ENCODE measurements at regions not wholly inside any gene's neighbourhood (a gene's known extent, or its start where the extent isn't known, plus 50 kb on each side); places are given as distances from the start of the nearest gene placed in this dataset.

DNA sequence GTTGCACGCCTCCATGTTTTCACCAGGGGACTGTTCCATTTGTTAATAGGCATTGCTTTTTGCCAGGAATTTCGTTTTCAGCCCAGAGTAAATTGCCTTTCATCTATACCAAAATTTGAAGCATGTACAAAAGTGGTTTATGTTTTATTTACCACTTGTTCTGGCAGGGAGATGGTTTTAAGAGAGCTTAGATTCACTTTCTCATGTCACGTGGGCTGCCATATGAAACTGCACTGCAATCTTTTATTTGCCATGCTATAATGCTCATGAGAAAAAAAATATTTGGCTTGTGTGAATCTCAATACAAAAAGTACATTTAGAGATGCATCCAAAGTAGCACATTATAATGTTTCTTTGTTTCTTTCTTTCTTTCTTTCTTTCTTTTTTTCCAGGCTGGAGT is 284.1 kb upstream of the GRIA1 start:
- H3K4me1 ChIP-seq: no peaks in the 10 kb centered on the region
- H3K9me3 ChIP-seq (replicated peaks): no peaks in the 10 kb centered on the region
- H3K27me3 ChIP-seq (ENCODE audit: low read depth): peaks cover 20% of the 10 kb centered on the region
- DNase-seq: no peak
- no peak overlapping the region for H3K27ac ChIP-seq (replicated peaks)
- H3K36me3 ChIP-seq: no peaks in the 10 kb centered on the region
- intact Hi-C loops (cut with micrococcal nuclease): no loop called here
- TF ChIP-seq, protein P1, sequence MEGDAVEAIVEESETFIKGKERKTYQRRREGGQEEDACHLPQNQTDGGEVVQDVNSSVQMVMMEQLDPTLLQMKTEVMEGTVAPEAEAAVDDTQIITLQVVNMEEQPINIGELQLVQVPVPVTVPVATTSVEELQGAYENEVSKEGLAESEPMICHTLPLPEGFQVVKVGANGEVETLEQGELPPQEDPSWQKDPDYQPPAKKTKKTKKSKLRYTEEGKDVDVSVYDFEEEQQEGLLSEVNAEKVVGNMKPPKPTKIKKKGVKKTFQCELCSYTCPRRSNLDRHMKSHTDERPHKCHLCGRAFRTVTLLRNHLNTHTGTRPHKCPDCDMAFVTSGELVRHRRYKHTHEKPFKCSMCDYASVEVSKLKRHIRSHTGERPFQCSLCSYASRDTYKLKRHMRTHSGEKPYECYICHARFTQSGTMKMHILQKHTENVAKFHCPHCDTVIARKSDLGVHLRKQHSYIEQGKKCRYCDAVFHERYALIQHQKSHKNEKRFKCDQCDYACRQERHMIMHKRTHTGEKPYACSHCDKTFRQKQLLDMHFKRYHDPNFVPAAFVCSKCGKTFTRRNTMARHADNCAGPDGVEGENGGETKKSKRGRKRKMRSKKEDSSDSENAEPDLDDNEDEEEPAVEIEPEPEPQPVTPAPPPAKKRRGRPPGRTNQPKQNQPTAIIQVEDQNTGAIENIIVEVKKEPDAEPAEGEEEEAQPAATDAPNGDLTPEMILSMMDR (IDR thresholded peaks at IDR 0.05; ENCODE audit: borderline replicate concordance): no peak
- no peak overlapping the region for H3K4me3 ChIP-seq

DNA sequence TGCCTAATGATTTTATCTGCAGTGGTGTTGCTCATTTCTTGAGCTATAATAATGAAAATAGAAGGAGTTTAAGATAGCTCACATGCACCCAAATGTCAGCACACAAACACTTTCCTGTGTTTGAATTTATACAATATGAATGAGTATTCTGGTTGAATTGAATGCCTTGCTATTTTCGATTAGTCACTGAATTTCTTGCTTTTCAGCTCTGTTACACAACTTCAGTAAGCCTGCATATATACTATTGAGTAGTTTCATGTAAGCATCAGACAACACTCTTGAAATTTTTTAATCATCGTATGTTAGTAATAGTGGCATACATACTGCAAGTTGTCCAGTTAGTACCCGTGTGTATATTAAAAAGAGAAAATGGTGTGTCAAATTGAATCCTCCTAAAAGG is 281.5 kb upstream of the GRIA1 start:
- Histone ChIP-seq H3K4me1 (no peaks in the 10 kb centered on the region), H3K9me3 (replicated peaks) (no peaks in the 10 kb centered on the region), H3K4me3 (no peak overlapping the region), H3K27me3 (ENCODE audit: low read depth) (peaks cover 24% of the 10 kb centered on the region), H3K36me3 (no peaks in the 10 kb centered on the region), H3K27ac (replicated peaks) (no peak overlapping the region)
- intact Hi-C loops (cut with micrococcal nuclease): no loop called here
- no peak for DNase-seq
- TF ChIP-seq, protein P1 (IDR thresholded peaks at IDR 0.05; ENCODE audit: borderline replicate concordance): no peak

DNA sequence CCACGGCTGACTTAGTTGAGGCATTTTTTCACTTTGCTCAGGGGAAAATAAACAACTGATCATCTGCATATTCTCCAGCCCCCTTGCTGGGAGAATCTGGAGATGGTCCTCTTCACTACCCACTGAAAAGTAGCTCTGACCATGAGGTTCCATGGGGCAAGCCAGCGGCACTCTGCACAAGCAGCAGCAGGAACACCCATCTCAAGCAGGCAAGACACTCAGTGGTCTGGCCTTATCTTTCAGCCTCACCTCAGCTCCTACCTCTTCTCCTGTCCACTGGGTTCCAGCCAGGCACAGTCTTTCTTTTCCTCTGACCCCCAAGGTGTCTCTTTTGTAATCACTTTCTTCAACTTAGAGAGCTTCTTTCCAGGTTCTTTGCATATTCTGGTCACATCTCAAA is 280.8 kb upstream of the GRIA1 start:
- no peak overlapping the region for H3K4me3 ChIP-seq
- intact Hi-C loops (cut with micrococcal nuclease): no loop called here
- TF ChIP-seq, protein P1 (IDR thresholded peaks at IDR 0.05; ENCODE audit: borderline replicate concordance): no peak

DNA sequence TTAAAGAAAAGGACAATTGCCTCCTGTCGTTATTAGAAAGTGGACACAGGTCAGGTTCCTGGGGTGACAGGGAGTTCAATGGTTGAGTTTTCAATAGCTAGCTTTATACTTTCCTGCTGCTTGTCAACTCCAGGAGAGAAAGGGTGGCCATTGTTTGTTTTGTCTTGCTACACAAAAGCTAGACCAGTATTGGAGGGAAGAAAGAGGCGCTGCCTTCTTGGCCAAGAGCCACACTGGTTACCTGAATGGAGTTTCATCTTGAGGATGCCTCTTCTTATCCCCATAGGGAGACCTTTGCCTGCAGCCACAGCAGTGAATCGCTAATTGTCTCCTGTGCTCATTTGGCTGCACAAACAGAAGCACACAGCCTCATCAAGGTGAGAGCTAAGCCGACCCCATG is 279.4 kb upstream of the GRIA1 start:
- peaks cover 2% of the 10 kb centered on the region for H3K9me3 ChIP-seq (replicated peaks)
- no peak overlapping the region for H3K27ac ChIP-seq (replicated peaks)
- H3K4me3 ChIP-seq: no peak overlapping the region
- no peaks in the 10 kb centered on the region for H3K4me1 ChIP-seq
- H3K27me3 ChIP-seq (ENCODE audit: low read depth): peaks cover 27% of the 10 kb centered on the region
- no peaks in the 10 kb centered on the region for H3K36me3 ChIP-seq
- TF ChIP-seq, protein P1 (IDR thresholded peaks at IDR 0.05; ENCODE audit: borderline replicate concordance): no peak
- no peak for DNase-seq
- intact Hi-C loops (cut with micrococcal nuclease): no loop called here

More for the DNA sequence above, 280.8 kb upstream of the GRIA1 start:
- H3K27me3 ChIP-seq (ENCODE audit: low read depth): peaks cover 28% of the 10 kb centered on the region
- no peak for DNase-seq
- no peaks in the 10 kb centered on the region for H3K4me1 ChIP-seq
- no peaks in the 10 kb centered on the region for H3K36me3 ChIP-seq
- H3K27ac ChIP-seq (replicated peaks): no peak overlapping the region
- no peaks in the 10 kb centered on the region for H3K9me3 ChIP-seq (replicated peaks)

DNA sequence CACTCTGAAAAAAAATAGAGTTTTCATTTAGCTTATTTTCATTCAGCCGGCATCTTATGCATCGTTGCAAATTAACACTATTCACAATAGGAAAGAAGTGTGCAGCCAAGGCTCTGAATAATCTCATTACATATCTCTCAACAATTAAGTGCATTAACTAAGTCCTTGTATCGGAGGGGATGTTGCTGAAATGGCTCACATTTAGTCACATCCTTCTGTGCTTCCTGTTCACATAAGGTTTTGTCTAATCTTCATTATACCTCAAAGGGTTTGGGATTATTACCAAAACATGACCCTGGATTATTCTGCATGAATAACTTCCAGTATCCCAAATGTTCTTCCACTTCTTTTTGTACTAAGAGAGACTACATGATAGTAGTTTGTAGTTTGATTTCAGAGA is 278.0 kb upstream of the GRIA1 start:
- Histone ChIP-seq H3K9me3 (replicated peaks) (peaks cover 16% of the 10 kb centered on the region), H3K27ac (replicated peaks) (no peak overlapping the region), H3K4me1 (no peaks in the 10 kb centered on the region), H3K27me3 (ENCODE audit: low read depth) (peaks cover 27% of the 10 kb centered on the region), H3K4me3 (no peak overlapping the region), H3K36me3 (no peaks in the 10 kb centered on the region)
- TF ChIP-seq, protein P1 (IDR thresholded peaks at IDR 0.05; ENCODE audit: borderline replicate concordance): no peak
- intact Hi-C loops (cut with micrococcal nuclease): no loop called here
- no peak for DNase-seq

DNA sequence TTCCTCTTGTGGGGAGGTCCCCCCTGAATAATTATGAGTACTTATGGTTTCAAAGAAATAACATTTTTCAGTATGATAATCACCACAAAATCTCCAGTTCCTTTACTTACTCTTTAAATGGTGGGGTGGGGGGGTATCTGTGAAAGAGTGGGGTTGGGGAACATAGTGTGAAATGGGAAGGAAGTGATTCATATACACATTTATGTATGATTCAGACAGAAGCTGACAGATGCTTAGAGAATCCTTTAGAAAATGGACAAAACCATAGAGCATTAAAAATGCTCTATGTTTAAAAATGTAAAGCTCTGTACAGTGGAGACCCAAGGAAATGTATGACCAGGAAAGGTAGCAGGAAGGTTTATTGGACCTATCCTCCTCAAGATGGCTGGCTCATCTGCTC is 267.5 kb upstream of the GRIA1 start:
- Histone ChIP-seq H3K36me3 (no peaks in the 10 kb centered on the region), H3K9me3 (replicated peaks) (peaks cover 19% of the 10 kb centered on the region), H3K4me3 (no peak overlapping the region), H3K4me1 (no peaks in the 10 kb centered on the region), H3K27ac (replicated peaks) (no peak overlapping the region), H3K27me3 (ENCODE audit: low read depth) (no peaks in the 10 kb centered on the region)
- intact Hi-C loops (cut with micrococcal nuclease): no loop called here
- TF ChIP-seq, protein P1 (IDR thresholded peaks at IDR 0.05; ENCODE audit: borderline replicate concordance): no peak
- no peak for DNase-seq

Data from left ventricle myocardium inferior (tissue), 1 donor.